Daoy (cell line): ENCODE measurements at regions not wholly inside any gene's neighbourhood (a gene's known extent, or its start where the extent isn't known, plus 50 kb on each side); places are given as distances from the start of the nearest gene placed in this dataset.

Source experiments
- DNase-seq: peaks from one replicate; pipeline ENCODE4 v3.0.0-alpha.2; 2015; ENCODE audit warnings: low read depth

- no peak for DNase-seq
Observed at GRCh38 chr14:89629383-89629782, 212.3 kb upstream of the FOXN3 start.

GRCh38 chr14:89628521-89628920 is 211.5 kb upstream of the FOXN3 start:
- DNase-seq, result no peak

GRCh38 chr14:89626233-89626806 is 209.3 kb upstream of the FOXN3 start:
- no peak for DNase-seq

- no peak for DNase-seq
Observed at GRCh38 chr14:89625731-89626232, 208.7 kb upstream of the FOXN3 start.

GRCh38 chr14:89625244-89625713 is 208.2 kb upstream of the FOXN3 start:
- no peak for DNase-seq

- DNase-seq, result no peak
Observed at GRCh38 chr14:89624500-89625156, 207.6 kb upstream of the FOXN3 start.

- DNase-seq, result no peak
Observed at GRCh38 chr14:89621791-89622638, 205.0 kb upstream of the FOXN3 start.

- no peak for DNase-seq
Observed at GRCh38 chr14:89621009-89621421, 204.0 kb upstream of the FOXN3 start.

GRCh38 chr14:89620436-89620835 is 203.4 kb upstream of the FOXN3 start:
- DNase-seq, result no peak

- DNase-seq, result no peak
Observed at GRCh38 chr14:89619596-89619995, 202.6 kb upstream of the FOXN3 start.

- peak; percentile 82 for DNase-seq
Observed at GRCh38 chr14:89618811-89619551, 201.9 kb upstream of the FOXN3 start.

GRCh38 chr14:89618330-89618708 is 201.3 kb upstream of the FOXN3 start:
- DNase-seq, result no peak

- DNase-seq, result peak; percentile 54
Observed at GRCh38 chr14:89617481-89618329, 200.7 kb upstream of the FOXN3 start.

GRCh38 chr14:89616852-89617341 is 199.9 kb upstream of the FOXN3 start:
- DNase-seq, result no peak

- DNase-seq, result no peak
Observed at GRCh38 chr14:89616425-89616824, 199.4 kb upstream of the FOXN3 start.

- DNase-seq, result no peak
Observed at GRCh38 chr14:89615421-89615820, 198.4 kb upstream of the FOXN3 start.

GRCh38 chr14:89614009-89614691 is 197.1 kb upstream of the FOXN3 start:
- no peak for DNase-seq

- DNase-seq, result no peak
Observed at GRCh38 chr14:89613260-89614008, 196.4 kb upstream of the FOXN3 start.

GRCh38 chr14:89609500-89610100 is 192.6 kb upstream of the FOXN3 start:
- DNase-seq, result no peak
